ENCODE measurements at regions not wholly inside any gene's neighbourhood (a gene's known extent, or its start where the extent isn't known, plus 50 kb on each side); places are given as distances from the start of the nearest gene placed in this dataset.

- TF ChIP-seq ZNF232 (CRISPR knock-in tag; IDR thresholded peaks at IDR 0.05; ENCODE audit: borderline replicate concordance) (no peak), ZNF256 (CRISPR knock-in tag; conservative IDR thresholded peaks at IDR 0.05) (no peak), ZBTB37 (CRISPR knock-in tag; IDR thresholded peaks at IDR 0.05) (peak; percentile 84; the same call in 1 of the 2 replicates), CAMTA2 (CRISPR knock-in tag; IDR thresholded peaks at IDR 0.05; ENCODE audit: borderline replicate concordance) (no peak), ZNF710 (CRISPR knock-in tag; IDR thresholded peaks at IDR 0.05; ENCODE audit: borderline replicate concordance) (peak; percentile 99), ZMAT3 (CRISPR knock-in tag; conservative IDR thresholded peaks at IDR 0.05) (0 out of 2 replicates have a peak, but pooled peaks have one; percentile 52), ZMYM2 (CRISPR knock-in tag; IDR thresholded peaks at IDR 0.05) (peak; percentile 84; the same call in 1 of the 2 replicates), DDIT3 (CRISPR knock-in tag; IDR thresholded peaks at IDR 0.05) (no peak), E2F2 (CRISPR knock-in tag; IDR thresholded peaks at IDR 0.05; ENCODE audit: borderline replicate concordance) (no peak), YEATS2 (CRISPR knock-in tag; IDR thresholded peaks at IDR 0.05; ENCODE audit: borderline replicate concordance) (peak; percentile 49; the same call in 1 of the 2 replicates), HOXA9 (CRISPR knock-in tag; IDR thresholded peaks at IDR 0.05; ENCODE audit: borderline replicate concordance) (no peak), ZBTB46 (CRISPR knock-in tag; IDR thresholded peaks at IDR 0.05; ENCODE audit: borderline replicate concordance) (no peak), ARID5B (CRISPR knock-in tag; IDR thresholded peaks at IDR 0.05) (peak; percentile 99), TBP (CRISPR knock-in tag; IDR thresholded peaks at IDR 0.05) (no peak), MED1 (CRISPR knock-in tag; IDR thresholded peaks at IDR 0.05) (peak; percentile 95), ZNF18 (CRISPR knock-in tag; IDR thresholded peaks at IDR 0.05; ENCODE audit: insufficient replicate concordance) (no peak)
These were observed 196.1 kb downstream of the TTC6 start (continued) for GRCh38 chr14:37791384-37792036.
